ENCODE measurements at regions not wholly inside any gene's neighbourhood (a gene's known extent, or its start where the extent isn't known, plus 50 kb on each side); places are given as distances from the start of the nearest gene placed in this dataset.
A peak's percentile ranks its signal among the peaks of the same experiment; 100 is the strongest.

DNA sequence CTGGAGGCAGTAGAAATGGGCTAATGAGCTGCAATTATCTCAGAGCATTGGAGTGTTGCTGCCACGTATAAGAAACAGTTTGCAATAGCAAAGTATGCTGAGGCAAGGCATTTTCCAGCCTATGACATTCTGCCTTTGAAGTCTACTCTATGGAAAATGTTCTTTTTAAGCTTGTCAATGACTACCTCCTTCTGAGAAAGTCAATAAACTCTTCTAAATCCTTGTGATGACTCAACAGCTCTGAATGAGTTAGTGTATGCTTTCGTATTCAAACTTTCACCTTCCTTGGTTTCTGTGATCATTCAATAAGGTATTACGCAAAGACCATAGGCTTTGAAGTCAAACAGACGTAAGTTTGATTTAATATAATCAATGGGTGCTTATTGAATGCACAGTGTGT lies 111.2 kb downstream of the CAPZA3 start:
- DNase-seq: peak in 1 of 2 donors; percentile 21
- TF ChIP-seq POLR2AphosphoS5 (IDR thresholded peaks at IDR 0.05) (no peak), POLR2A (IDR thresholded peaks at IDR 0.05) (no peak), EP300 (IDR thresholded peaks at IDR 0.05) (no peak)
- TF ChIP-seq, protein P1, sequence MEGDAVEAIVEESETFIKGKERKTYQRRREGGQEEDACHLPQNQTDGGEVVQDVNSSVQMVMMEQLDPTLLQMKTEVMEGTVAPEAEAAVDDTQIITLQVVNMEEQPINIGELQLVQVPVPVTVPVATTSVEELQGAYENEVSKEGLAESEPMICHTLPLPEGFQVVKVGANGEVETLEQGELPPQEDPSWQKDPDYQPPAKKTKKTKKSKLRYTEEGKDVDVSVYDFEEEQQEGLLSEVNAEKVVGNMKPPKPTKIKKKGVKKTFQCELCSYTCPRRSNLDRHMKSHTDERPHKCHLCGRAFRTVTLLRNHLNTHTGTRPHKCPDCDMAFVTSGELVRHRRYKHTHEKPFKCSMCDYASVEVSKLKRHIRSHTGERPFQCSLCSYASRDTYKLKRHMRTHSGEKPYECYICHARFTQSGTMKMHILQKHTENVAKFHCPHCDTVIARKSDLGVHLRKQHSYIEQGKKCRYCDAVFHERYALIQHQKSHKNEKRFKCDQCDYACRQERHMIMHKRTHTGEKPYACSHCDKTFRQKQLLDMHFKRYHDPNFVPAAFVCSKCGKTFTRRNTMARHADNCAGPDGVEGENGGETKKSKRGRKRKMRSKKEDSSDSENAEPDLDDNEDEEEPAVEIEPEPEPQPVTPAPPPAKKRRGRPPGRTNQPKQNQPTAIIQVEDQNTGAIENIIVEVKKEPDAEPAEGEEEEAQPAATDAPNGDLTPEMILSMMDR (IDR thresholded peaks at IDR 0.05): no peak
- WGBS, 5 donors: 70 to 90% (median 81%) methylated on average over 4 of the region's 4 CpGs

DNA sequence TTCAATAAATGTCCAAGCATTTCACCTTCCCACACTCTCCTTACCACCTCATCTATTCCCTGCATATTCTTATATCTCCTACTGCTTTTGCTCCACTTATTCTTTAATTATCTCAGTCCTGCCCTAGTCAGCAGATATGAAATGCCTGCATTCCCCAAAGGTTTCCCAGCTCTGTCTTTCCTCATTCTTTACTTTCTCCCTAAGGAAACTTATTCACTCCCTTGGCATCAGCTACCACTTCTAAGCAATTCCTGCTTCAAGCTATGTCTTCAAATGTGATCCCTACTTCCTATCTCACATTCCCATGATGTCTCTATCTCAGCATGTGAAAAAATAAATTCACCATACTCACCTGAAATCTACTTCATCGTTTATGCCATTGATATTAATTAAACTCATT lies 111.8 kb downstream of the CAPZA3 start:
- no peaks in the 10 kb centered on the region for H3K4me1 ChIP-seq
- H3K9me3 ChIP-seq: no peaks in the 10 kb centered on the region
- H3K36me3 ChIP-seq: no peaks in the 10 kb centered on the region
- no peaks in the 10 kb centered on the region for H3K27me3 ChIP-seq
- WGBS, 5 donors: 68 to 82% (median 72%) methylated on average over 1 of the region's 1 CpG
- no peak for DNase-seq
- no peak overlapping the region for H3K27ac ChIP-seq
- no peak overlapping the region for H3K4me3 ChIP-seq
- TF ChIP-seq POLR2A (IDR thresholded peaks at IDR 0.05) (no peak), POLR2AphosphoS5 (IDR thresholded peaks at IDR 0.05) (no peak), EP300 (IDR thresholded peaks at IDR 0.05) (no peak)
- TF ChIP-seq, protein P1 (IDR thresholded peaks at IDR 0.05): no peak
- intact Hi-C loops (cut with DNase I; ENCODE audit: low total_unique reads): loop anchor here (10.0 kb wide), 1 partner anchor 445 kb away; no protein-coding TSS in a partner anchor

More for the DNA sequence above, 111.2 kb downstream of the CAPZA3 start:
- Histone ChIP-seq H3K4me3 (no peak overlapping the region), H3K36me3 (no peaks in the 10 kb centered on the region), H3K4me1 (no peaks in the 10 kb centered on the region), H3K27me3 (no peaks in the 10 kb centered on the region), H3K27ac (no peak overlapping the region), H3K9me3 (no peaks in the 10 kb centered on the region)
- intact Hi-C loops (cut with DNase I; ENCODE audit: low total_unique reads): no loop called here

DNA sequence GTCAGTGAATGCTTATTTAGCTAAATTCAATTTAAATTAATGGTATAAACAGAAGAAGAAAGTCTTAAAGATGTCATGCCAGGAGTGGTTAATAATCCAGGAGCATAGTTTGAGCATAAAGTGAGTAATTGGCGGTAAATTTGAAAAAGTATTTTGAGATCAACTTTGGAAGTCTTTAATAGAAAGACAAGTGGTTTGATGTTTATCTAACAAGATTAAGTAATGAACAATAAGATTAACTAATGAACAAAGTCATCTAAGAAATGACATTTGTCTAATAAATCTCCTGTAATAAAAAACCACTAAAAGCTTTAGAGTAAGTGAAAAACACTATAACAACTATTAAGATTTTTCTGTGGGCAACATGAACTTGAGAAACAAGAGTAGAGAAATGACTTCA lies 112.8 kb downstream of the CAPZA3 start:
- intact Hi-C loops (cut with DNase I; ENCODE audit: low total_unique reads): loop anchor here (10.0 kb wide), 1 partner anchor 444 kb away; no protein-coding TSS in a partner anchor
- Histone ChIP-seq H3K9me3 (no peaks in the 10 kb centered on the region), H3K36me3 (no peaks in the 10 kb centered on the region), H3K4me1 (no peaks in the 10 kb centered on the region), H3K27me3 (no peaks in the 10 kb centered on the region), H3K27ac (no peak overlapping the region), H3K4me3 (no peak overlapping the region)
- WGBS, 5 donors: 50 to 98% (median 96%) methylated on average over 1 of the region's 1 CpG
- DNase-seq: no peak
- no peak for TF ChIP-seq EP300 (IDR thresholded peaks at IDR 0.05)
- TF ChIP-seq, protein P1 (IDR thresholded peaks at IDR 0.05): no peak
- no peak for TF ChIP-seq POLR2AphosphoS5 (IDR thresholded peaks at IDR 0.05)
- no peak for TF ChIP-seq POLR2A (IDR thresholded peaks at IDR 0.05)

- no peaks in the 10 kb centered on the region for H3K4me1 ChIP-seq
Measured at GRCh38 chr12:18851271-18851670, 113.4 kb downstream of the CAPZA3 start.

More at GRCh38 chr12:18851271-18851670, 113.4 kb downstream of the CAPZA3 start:
- no peak for TF ChIP-seq POLR2AphosphoS5 (IDR thresholded peaks at IDR 0.05)
- TF ChIP-seq POLR2A (IDR thresholded peaks at IDR 0.05): no peak
- no peak for TF ChIP-seq EP300 (IDR thresholded peaks at IDR 0.05)
- TF ChIP-seq, protein P1 (IDR thresholded peaks at IDR 0.05): no peak
- no peaks in the 10 kb centered on the region for H3K36me3 ChIP-seq
- intact Hi-C loops (cut with DNase I; ENCODE audit: low total_unique reads): loop anchor here (10.0 kb wide), 1 partner anchor 444 kb away; no protein-coding TSS in a partner anchor
- no peak overlapping the region for H3K4me3 ChIP-seq
- H3K27me3 ChIP-seq: no peaks in the 10 kb centered on the region
- WGBS, 5 donors: 65 to 78% (median 71%) methylated on average over 3 of the region's 3 CpGs
- no peaks in the 10 kb centered on the region for H3K9me3 ChIP-seq
- no peak for DNase-seq
- no peak overlapping the region for H3K27ac ChIP-seq

Measured in stomach (tissue), 8 donors.